DMS 273 (cell line): ENCODE measurements at regions not wholly inside any gene's neighbourhood (a gene's known extent, or its start where the extent isn't known, plus 50 kb on each side); places are given as distances from the start of the nearest gene placed in this dataset.

ENCODE experiments used
- DNase-seq: peaks from one replicate; lab custom pipeline; 2025; ENCODE audit not compliant: unreplicated experiment; lab: John Stamatoyannopoulos, UW

GRCh38 chr11:10908215-10908951 is 50.5 kb upstream of the ZBED5 start:
- peak; percentile 59 for DNase-seq
